HG02642 (cell line): ENCODE measurements at regions not wholly inside any gene's neighbourhood (a gene's known extent, or its start where the extent isn't known, plus 50 kb on each side); places are given as distances from the start of the nearest gene placed in this dataset.

ENCODE experiments used
- ATAC-seq: cut with Tn5 transposase; IDR thresholded peaks from one replicate; pipeline ENCODE4 v1.9.1; 2021; ENCODE audit warnings: mild to moderate bottlenecking; ENCODE audit not compliant: unreplicated experiment, poor library complexity

DNA sequence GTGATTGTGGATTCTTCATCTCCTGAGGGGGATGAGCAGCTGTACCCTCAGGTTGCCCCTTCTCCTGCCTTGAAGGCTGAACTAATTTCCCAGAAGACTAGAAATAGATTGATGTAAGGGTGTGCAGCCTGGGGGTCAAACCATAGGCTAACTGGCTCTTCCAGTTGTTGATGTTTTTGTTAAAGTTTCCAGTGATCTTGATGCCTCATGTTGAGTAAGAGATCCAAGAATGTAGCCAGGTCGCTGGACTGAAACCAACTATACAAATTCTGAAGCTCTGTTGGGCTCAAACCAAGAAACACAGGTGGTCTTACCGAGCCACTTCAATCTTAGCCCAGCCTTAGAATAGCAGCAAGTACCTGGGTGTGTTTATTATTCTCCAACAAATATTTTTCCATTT lies 391.8 kb downstream of the KLF5 start:
- ATAC-seq, result no peak

DNA sequence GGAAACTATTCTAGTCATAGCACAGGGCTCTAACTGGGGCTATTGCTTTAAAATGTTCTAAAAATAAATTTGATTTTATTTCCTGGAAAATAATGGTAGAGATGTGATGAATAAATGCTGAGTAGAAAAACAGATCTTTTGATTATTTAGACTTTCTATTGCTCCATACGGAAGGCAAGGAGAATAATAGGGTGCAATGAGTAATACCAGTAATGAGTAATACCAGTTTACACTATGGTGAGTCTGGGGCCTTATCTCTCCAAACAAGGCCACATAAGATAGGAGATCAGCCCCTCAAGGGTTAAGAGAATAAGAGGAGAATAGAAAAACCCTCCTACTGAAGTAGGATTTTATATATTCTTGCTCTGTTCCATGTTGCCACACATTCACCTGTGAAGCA lies 390.4 kb downstream of the KLF5 start:
- ATAC-seq, result no peak

GRCh38 chr13:73440296-73440895 lies 381.6 kb downstream of the KLF5 start:
- no peak for ATAC-seq

GRCh38 chr13:73433890-73434289 lies 375.1 kb downstream of the KLF5 start:
- ATAC-seq, result no peak

- ATAC-seq, result no peak
Observed at GRCh38 chr13:73433458-73433857, 374.7 kb downstream of the KLF5 start.

- ATAC-seq, result no peak
Observed at GRCh38 chr13:73429701-73430100, 370.9 kb downstream of the KLF5 start.

DNA sequence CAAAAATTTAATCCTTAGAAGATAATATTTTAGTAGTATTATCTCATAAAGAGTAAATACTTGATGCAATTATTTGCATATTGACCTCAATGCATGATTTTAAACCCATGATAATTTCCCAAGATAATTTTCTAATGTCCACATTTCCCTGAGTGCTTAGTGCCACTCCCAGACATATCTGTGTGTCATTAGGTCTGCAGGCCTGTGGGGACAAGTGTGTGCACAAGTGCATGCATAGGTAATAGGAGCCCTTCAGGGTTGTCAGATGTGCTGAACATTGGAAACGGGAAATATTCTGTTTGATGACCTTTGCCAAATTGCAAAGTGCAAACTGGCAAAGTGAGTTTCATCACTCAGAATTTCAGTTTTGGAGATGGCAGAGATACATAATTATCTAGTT lies 369.9 kb downstream of the KLF5 start:
- ATAC-seq, result no peak

GRCh38 chr13:73428137-73428536 lies 369.3 kb downstream of the KLF5 start:
- no peak for ATAC-seq

DNA sequence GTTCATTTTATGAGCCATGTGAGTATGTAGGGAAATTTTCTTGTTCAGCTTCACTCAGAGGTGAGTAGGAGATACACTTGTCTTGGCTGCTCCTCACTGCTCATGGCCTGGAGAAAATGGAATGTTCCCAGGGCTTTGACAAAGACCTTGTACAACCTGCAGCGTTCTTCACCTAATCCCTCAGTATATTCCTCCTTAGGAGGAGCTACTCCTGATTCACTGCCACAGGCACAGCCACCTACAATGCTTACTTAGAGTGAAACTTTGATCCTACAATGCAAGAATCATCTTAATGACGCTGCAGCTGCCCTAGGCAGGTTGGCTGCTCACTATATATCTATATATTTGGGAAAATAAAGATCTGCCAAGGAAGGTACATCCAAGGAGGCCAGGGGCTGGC lies 364.2 kb downstream of the KLF5 start:
- no peak for ATAC-seq

GRCh38 chr13:73421310-73421912 lies 362.6 kb downstream of the KLF5 start:
- ATAC-seq, result no peak

GRCh38 chr13:73419186-73419585 lies 360.4 kb downstream of the KLF5 start:
- no peak for ATAC-seq

DNA sequence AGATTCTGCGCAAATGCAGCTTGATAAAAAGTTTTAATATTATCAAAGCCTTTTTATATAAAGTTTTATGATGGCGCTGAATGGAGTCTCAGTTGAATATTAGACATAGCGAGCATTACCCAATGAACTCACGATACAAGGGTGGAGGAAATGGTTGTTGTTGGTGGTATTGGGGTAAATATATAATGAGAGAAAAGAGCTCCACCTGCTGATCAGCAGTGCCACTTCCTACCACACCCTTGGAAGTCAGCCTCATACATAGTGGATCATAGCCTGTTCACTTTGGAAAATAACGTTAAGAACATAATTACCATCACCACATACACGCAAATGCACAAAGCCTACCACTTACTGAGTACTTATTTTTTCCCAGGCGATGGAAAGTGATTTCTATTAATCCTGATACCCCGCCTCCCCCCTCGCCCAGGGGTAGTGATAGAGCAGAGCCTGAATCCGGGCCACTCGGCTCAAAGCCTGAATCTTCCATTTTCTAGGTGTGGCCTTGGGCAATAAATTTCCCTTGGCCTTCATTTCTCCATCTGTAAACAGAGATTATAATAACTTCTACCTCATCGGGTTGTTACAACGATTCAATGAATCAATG lies 358.3 kb downstream of the KLF5 start:
- ATAC-seq, result no peak

DNA sequence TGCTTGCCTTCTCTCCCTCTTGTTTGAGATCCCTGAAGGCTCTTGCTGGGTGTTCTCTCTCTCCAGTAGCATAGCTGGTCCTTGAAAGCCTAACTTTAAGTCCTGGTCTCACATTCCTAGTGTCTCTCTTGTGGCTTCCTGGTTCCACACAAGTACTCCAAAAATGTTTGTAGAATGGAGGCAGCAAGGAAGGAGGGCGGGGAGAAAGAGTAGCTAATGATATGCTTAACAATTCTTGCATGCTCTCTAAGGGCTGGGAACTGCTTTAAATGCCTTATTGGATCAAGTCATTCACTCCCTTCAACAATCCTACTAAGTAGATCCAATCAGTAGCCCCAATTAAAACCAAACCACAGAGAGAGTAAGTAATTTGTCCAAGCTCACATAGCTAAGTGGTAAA lies 357.3 kb downstream of the KLF5 start:
- no peak for ATAC-seq

- no peak for ATAC-seq
Observed at GRCh38 chr13:73413656-73414055, 354.9 kb downstream of the KLF5 start.

- no peak for ATAC-seq
Observed at GRCh38 chr13:73412933-73413332, 354.1 kb downstream of the KLF5 start.

GRCh38 chr13:73411067-73411809 lies 352.4 kb downstream of the KLF5 start:
- ATAC-seq, result no peak

DNA sequence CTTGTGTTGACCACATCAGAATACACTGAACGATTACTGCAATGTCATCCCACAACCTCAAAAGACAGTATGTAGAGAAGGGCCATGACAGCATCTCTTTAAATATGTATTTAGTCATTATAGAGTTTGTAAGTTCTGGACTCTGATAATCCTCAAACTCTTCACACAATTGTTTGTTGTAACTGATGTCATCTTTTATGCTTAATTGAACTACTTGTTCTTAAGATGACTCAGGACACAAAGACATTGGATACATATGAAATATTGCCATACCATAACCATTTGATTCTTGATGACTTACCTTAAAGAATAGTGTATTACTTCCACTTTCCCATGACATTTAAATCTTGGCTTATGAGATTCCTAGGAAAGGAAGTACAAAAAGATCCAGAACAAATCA lies 347.6 kb downstream of the KLF5 start:
- ATAC-seq, result no peak

- no peak for ATAC-seq
Observed at GRCh38 chr13:73404581-73404980, 345.8 kb downstream of the KLF5 start.

GRCh38 chr13:73403355-73404120 lies 344.7 kb downstream of the KLF5 start:
- ATAC-seq, result no peak

DNA sequence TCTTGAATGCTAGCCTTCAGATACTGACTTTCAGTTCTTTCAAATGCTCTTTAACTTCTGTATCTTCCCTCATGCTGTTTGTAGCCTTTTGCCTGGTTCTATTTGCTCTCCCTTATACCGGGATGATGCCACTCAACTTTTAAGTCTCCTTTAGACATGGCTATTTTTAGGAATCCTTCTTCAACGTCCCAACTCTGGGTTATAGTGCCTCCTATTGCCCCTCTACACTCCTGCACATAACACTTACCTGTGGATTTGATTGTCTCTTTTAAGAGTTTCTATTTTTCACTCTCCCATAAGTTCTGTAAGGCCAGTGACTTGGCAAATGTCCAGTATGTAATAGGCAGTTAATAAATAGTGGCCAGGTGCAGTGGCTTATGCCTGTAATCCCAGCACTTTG lies 343.0 kb downstream of the KLF5 start:
- ATAC-seq, result no peak
